Common myeloid progenitor, CD34-positive (primary cell): ENCODE measurements at regions not wholly inside any gene's neighbourhood (a gene's known extent, or its start where the extent isn't known, plus 50 kb on each side); places are given as distances from the start of the nearest gene placed in this dataset.
"Not testable (repeated sequence)": the region's sequence is repeated elsewhere in the genome, so short reads cannot be mapped to it uniquely, and the experiment has no call there.

Experiments used
- CTCF ChIA-PET: fragments of 350-600 bp; sonication (Branson Sonifier 250); formaldehyde crosslinking; loops from one replicate; lab custom pipeline; 2021; ENCODE audit warnings: antibody characterized with exemption; lab: Charles Lee
- POLR2A ChIA-PET: fragments of 350-600 bp; sonication (Branson Sonifier 250); formaldehyde crosslinking; loops from one replicate; lab custom pipeline; 2021; ENCODE audit warnings: antibody characterized with exemption; lab: Charles Lee
- DNase-seq, 3 donors: peaks; one replicate each; pipeline versions ENCODE4 v3.0.0 to v3.0.0-alpha.2; 2013
- H3K27ac ChIP-seq, 2 experiments: 1 replicate in 1 of 2; 2 replicates in 1 of 2; pipeline ENCODE4 v1.7.0; 2013; ENCODE audit warnings: inconsistent platforms in 2 of 2, low read length in 2 of 2, mild to moderate bottlenecking in 2 of 2, low read depth in 1 of 2, moderate library complexity in 1 of 2; ENCODE audit not compliant: severe bottlenecking in 2 of 2, insufficient read depth in 1 of 2, poor library complexity in 1 of 2
- H3K27me3 ChIP-seq, 5 experiments: replicated peaks in 2 of 5; 1 replicate in 3 of 5; 2 replicates in 2 of 5; pipeline versions ENCODE4 v1.6.1 to v1.7.0; 2013; ENCODE audit warnings: low read length in 4 of 5, mild to moderate bottlenecking in 2 of 5, moderate library complexity in 2 of 5, inconsistent platforms in 1 of 5; ENCODE audit not compliant: insufficient read depth in 5 of 5, control insufficient read depth in 4 of 5
- H3K36me3 ChIP-seq, 4 experiments: 1 replicate in 2 of 4; 2 replicates in 2 of 4; pipeline versions ENCODE4 v1.6.1 to v1.7.0; 2013; ENCODE audit warnings: low read length in 3 of 4, control low read depth in 1 of 4, mild to moderate bottlenecking in 1 of 4; ENCODE audit not compliant: control insufficient read depth in 4 of 4, insufficient read depth in 4 of 4
- H3K4me1 ChIP-seq, 4 experiments: 1 replicate in 3 of 4; 2 replicates in 1 of 4; pipeline versions ENCODE4 v1.6.1 to v1.7.1; 2013; ENCODE audit warnings: low read length in 3 of 4, mild to moderate bottlenecking in 3 of 4, control low read depth in 1 of 4, inconsistent platforms in 1 of 4, moderate library complexity in 1 of 4; ENCODE audit not compliant: control insufficient read depth in 4 of 4, insufficient read depth in 4 of 4; ENCODE audit errors: control extremely low read depth in 1 of 4
- H3K4me3 ChIP-seq, 7 experiments: 1 replicate in 4 of 7; 2 replicates in 3 of 7; pipeline versions ENCODE4 v1.5.1 to v1.7.0; 2013; ENCODE audit warnings: mild to moderate bottlenecking in 7 of 7, low read length in 6 of 7, moderate library complexity in 6 of 7, inconsistent platforms in 2 of 7, low read depth in 2 of 7, control low read depth in 1 of 7; ENCODE audit not compliant: insufficient read depth in 4 of 7, control insufficient read depth in 1 of 7; ENCODE audit errors: extremely low read depth in 1 of 7
- H3K9me3 ChIP-seq, 5 experiments: 1 replicate in 4 of 5; 2 replicates in 1 of 5; pipeline versions ENCODE4 v1.6.1 to v1.7.1; 2013; ENCODE audit warnings: low read length in 4 of 5, mild to moderate bottlenecking in 2 of 5, inconsistent platforms in 1 of 5, low read depth in 1 of 5, moderate library complexity in 1 of 5; ENCODE audit not compliant: control insufficient read depth in 4 of 5, insufficient read depth in 2 of 5; ENCODE audit errors: control extremely low read depth in 1 of 5
- WGBS: methylation state at CpG from one replicate; pipeline ENCODE4 v1.1.5; 2013; ENCODE audit not compliant: insufficient coverage; 5-methylcytosine and 5-hydroxymethylcytosine counted together

DNA sequence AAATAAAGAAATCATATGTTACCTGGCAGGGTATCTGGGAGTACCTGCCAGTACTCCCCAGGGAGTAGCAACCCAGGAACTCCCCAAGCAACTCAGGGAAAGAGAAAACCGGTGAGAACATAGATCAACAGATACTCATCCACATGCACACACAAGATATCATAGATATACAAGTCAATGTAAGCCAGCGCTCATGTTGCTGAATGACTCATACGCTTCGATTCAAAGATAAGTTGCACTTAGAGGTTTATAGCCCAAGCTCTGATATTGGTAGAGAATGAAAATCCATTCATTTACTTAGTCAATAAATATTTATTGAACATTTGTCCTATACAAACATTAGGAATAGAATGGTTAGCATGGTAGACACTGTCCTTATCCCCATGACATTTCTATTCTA, 219.1 kb upstream of the TRPC7 start:
- WGBS, result no CpG with 5 or more reads among the region's 4 CpGs
- POLR2A ChIA-PET, result no interaction called here
- H3K36me3 ChIP-seq, result no peaks in the 10 kb centered on the region

DNA sequence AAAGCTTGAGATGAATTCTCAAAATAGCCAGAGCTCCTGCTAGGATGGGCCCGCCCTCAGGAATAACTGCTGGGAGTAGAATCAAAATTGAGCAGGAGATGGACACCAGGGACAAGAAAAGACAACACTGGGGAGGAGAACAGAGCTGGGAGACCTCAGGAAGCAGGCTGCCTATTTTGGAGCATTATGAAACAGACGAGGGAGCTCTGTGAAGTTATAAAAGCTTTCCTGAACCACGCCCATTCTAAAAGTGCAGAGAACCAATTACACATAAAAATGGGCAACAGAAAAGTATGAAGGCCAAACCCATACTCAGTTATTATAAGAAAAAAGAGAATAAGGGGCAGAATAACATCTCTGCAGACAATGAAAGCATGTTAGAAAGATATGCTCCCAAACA, 213.9 kb upstream of the TRPC7 start:
- POLR2A ChIA-PET, result no interaction called here
- DNase-seq, result no peak
- H3K9me3 ChIP-seq, result peaks cover 0 to 1% (median 0%) of the 10 kb centered on the region in 5 experiments
- no peaks in the 10 kb centered on the region for H3K4me1 ChIP-seq
- no peaks in the 10 kb centered on the region for H3K27me3 ChIP-seq
- CTCF ChIA-PET, result no interaction called here
- no peaks in the 10 kb centered on the region for H3K36me3 ChIP-seq
- 92% methylated on average over 1 of the region's 3 CpGs for WGBS
- H3K27ac ChIP-seq, result no peak overlapping the region
- H3K4me3 ChIP-seq, result no peak overlapping the region

More for the DNA sequence above, 219.1 kb upstream of the TRPC7 start:
- CTCF ChIA-PET, result no interaction called here
- H3K4me1 ChIP-seq, result no peaks in the 10 kb centered on the region
- H3K27me3 ChIP-seq, result no peaks in the 10 kb centered on the region
- DNase-seq, result no peak
- no peak overlapping the region for H3K4me3 ChIP-seq
- peaks cover 0 to 1% (median 0%) of the 10 kb centered on the region in 5 experiments for H3K9me3 ChIP-seq
- H3K27ac ChIP-seq, result no peak overlapping the region

DNA sequence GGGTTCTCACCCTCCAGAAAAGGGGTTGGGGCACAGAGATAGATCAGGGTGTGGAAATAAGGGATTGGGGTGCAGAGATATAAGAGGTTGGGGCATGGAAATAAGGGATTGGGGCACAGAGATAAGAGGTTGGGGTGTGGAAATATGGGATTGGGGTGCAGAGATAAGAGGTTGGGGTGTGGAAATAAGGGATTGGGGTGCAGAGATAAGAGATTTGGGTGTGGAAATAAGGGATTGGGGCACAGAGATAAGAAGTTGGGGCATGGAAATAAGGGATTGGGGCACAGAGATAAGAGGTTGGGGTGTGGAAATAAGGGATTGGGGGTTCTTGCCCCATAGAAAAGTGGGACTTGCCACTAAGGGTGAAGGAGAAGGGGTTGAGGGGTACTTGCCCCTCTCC, 204.5 kb upstream of the TRPC7 start:
- H3K4me3 ChIP-seq, DNase-seq, H3K27ac ChIP-seq, H3K27me3 ChIP-seq, H3K36me3 ChIP-seq, CTCF ChIA-PET, H3K4me1 ChIP-seq, H3K9me3 ChIP-seq, POLR2A ChIA-PET: not testable (repeated sequence)

DNA sequence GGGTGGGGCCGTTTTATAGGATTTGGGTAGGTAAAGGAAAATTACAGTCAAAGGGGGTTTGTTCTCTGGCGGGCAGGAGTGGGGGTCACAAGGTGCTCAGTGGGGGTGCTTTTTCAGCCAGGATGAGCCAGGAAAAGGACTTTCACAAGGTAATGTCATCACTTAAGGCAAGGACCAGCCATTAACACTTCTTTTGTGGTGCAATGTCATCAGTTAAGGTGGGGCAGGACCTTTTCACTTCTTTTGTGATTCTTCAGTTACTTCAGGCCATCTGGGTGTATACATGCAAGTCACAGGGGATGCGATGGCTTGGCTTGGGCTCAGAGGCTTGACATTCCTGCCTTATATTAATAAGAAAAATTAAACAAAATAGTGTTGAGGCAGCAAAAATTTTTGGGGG, 200.1 kb upstream of the TRPC7 start:
- CTCF ChIA-PET, result interaction anchor here (0.7 kb wide), 1 partner anchor 150 kb away, joined by 3 read pairs; no protein-coding TSS in a partner anchor
- H3K36me3 ChIP-seq, H3K4me3 ChIP-seq, POLR2A ChIA-PET, DNase-seq, H3K9me3 ChIP-seq, H3K27me3 ChIP-seq, H3K4me1 ChIP-seq, H3K27ac ChIP-seq: not testable (repeated sequence)
- WGBS, result no CpG with 5 or more reads among the region's 3 CpGs

DNA sequence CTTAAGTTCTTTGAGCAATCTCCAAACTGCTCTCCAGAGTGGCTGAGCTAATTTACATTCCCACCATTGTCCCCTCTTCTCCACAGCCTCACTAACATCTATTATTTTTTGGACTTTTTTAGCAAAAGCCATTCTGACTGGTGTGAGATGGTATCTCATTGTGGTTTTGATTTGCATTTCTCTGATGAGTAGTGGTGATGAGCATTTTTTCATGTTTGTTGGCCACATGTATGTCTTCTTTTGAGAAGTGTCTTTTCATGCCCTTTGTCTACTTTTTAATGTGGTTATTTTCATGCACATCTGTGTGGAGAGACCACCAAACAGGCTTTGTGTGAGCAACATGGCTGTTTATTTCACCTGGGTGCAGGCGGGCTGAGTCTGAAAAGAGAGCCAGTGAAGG, 199.7 kb upstream of the TRPC7 start:
- H3K27me3 ChIP-seq, H3K4me3 ChIP-seq, POLR2A ChIA-PET, H3K9me3 ChIP-seq, DNase-seq, H3K27ac ChIP-seq, H3K4me1 ChIP-seq, H3K36me3 ChIP-seq, CTCF ChIA-PET: not testable (repeated sequence)
- no CpG with 5 or more reads among the region's 1 CpG for WGBS

DNA sequence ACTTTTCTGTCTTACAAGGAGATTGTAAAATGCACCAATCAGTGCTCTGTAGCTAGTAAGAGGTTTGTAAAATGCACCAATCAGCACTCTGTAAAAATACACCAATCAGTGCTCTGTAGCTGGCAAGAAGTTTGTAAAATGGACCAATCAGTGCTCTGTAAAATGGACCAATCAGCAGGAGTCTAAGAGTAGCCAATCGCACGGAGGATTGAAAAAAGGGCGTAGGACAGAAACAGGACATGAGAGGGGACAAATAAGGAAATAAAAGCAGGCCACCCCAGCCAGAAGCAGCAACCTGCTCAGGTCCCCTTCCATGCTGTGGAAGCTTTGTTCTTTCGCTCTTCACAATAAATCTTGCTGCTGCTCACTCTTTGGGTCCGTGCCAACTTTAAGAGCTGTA, 199.1 kb upstream of the TRPC7 start:
- H3K27ac ChIP-seq, DNase-seq, H3K9me3 ChIP-seq, H3K36me3 ChIP-seq, POLR2A ChIA-PET, H3K4me1 ChIP-seq, H3K27me3 ChIP-seq, H3K4me3 ChIP-seq: not testable (repeated sequence)
- CTCF ChIA-PET, result interaction anchor here (1.2 kb wide), 1 partner anchor 205 kb away, joined by 3 read pairs; no protein-coding TSS in a partner anchor
- WGBS, result 87% methylated on average over 5 of the region's 5 CpGs

DNA sequence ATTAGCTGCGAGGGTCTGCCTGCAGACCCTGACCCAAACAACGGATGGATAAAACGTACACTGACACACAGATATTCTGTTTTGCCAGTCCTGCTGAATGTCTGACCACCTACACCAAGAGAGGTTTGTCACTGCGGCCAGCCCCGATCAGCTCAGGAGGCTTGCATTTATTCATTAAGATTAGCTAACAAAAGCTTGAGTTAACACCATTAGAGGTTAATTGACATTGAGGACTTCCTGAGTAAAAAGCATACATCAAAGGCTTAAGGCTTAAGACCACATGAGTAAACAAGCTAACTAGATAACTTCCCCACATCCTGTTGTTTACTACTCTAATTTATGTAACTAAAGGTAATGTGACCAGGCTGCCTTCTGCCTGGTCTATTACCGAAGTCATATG, 198.1 kb upstream of the TRPC7 start:
- CTCF ChIA-PET, result interaction anchor here (1.2 kb wide), 1 partner anchor 206 kb away, joined by 3 read pairs; no protein-coding TSS in a partner anchor
- POLR2A ChIA-PET, result no interaction called here
- 85% methylated on average over 4 of the region's 6 CpGs for WGBS
- no peaks in the 10 kb centered on the region for H3K27me3 ChIP-seq
- no peak overlapping the region for H3K27ac ChIP-seq
- no peak for DNase-seq
- no peaks in the 10 kb centered on the region for H3K9me3 ChIP-seq
- no peaks in the 10 kb centered on the region for H3K4me1 ChIP-seq
- no peak overlapping the region for H3K4me3 ChIP-seq
- no peaks in the 10 kb centered on the region for H3K36me3 ChIP-seq
